Activated T-cell treated with anti-CD3 and anti-CD28 coated beads for 48 hours (primary cell): ENCODE measurements at regions not wholly inside any gene's neighbourhood (a gene's known extent, or its start where the extent isn't known, plus 50 kb on each side); places are given as distances from the start of the nearest gene placed in this dataset.
"Not testable (repeated sequence)": the region's sequence is repeated elsewhere in the genome, so short reads cannot be mapped to it uniquely, and the experiment has no call there.

Source experiments
- DNase-seq: peaks from one replicate; pipeline ENCODE4 v3.0.0-alpha.2; 2020; ENCODE audit warnings: low read depth

GRCh38 chr7:65317372-65317771 is 56.3 kb upstream of the ZNF92 start:
- no peak for DNase-seq

- no peak for DNase-seq
Measured at GRCh38 chr7:65310761-65311160, 62.9 kb upstream of the ZNF92 start.

- no peak for DNase-seq
Measured at GRCh38 chr7:65308300-65308678, 65.4 kb upstream of the ZNF92 start.

GRCh38 chr7:65307651-65308299 is 65.9 kb upstream of the ZNF92 start:
- no peak for DNase-seq

- DNase-seq: no peak
Measured at GRCh38 chr7:65304175-65304574, 69.5 kb upstream of the ZNF92 start.

- no peak for DNase-seq
Measured at GRCh38 chr7:65302883-65303282, 70.8 kb upstream of the ZNF92 start.

- no peak for DNase-seq
Measured at GRCh38 chr7:65301007-65301406, 72.6 kb upstream of the ZNF92 start.

- no peak for DNase-seq
Measured at GRCh38 chr7:65295409-65295808, 78.2 kb upstream of the ZNF92 start.

- not testable (repeated sequence) for DNase-seq
Measured at GRCh38 chr7:65290340-65290739, 83.3 kb upstream of the ZNF92 start.

GRCh38 chr7:65287023-65287422 is 86.6 kb upstream of the ZNF92 start:
- no peak for DNase-seq

- DNase-seq: no peak
Measured at GRCh38 chr7:65285906-65286864, 87.5 kb upstream of the ZNF92 start.

GRCh38 chr7:65285241-65285640 is 88.4 kb upstream of the ZNF92 start:
- DNase-seq: not testable (repeated sequence)

GRCh38 chr7:65279795-65280194 is 93.9 kb upstream of the ZNF92 start:
- DNase-seq: no peak

- no peak for DNase-seq
Measured at GRCh38 chr7:65276822-65277221, 96.8 kb upstream of the ZNF92 start.

- not testable (repeated sequence) for DNase-seq
Measured at GRCh38 chr7:65271502-65271901, 102.2 kb upstream of the ZNF92 start.

- DNase-seq: peak; percentile 50
Measured at GRCh38 chr7:65269150-65269856, 104.4 kb upstream of the ZNF92 start.

- no peak for DNase-seq
Measured at GRCh38 chr7:65268782-65269149, 104.9 kb upstream of the ZNF92 start.

- no peak for DNase-seq
Measured at GRCh38 chr7:65265933-65266519, 107.6 kb upstream of the ZNF92 start.

- no peak for DNase-seq
Measured at GRCh38 chr7:65264258-65264657, 109.4 kb upstream of the ZNF92 start.

GRCh38 chr7:65260673-65261072 is 113.0 kb upstream of the ZNF92 start:
- not testable (repeated sequence) for DNase-seq

- DNase-seq: not testable (repeated sequence)
Measured at GRCh38 chr7:65259864-65260525, 113.7 kb upstream of the ZNF92 start.

- DNase-seq: no peak
Measured at GRCh38 chr7:65254061-65254460, 119.6 kb upstream of the ZNF92 start.
